GM21390 (cell line): ENCODE measurements at regions not wholly inside any gene's neighbourhood (a gene's known extent, or its start where the extent isn't known, plus 50 kb on each side); places are given as distances from the start of the nearest gene placed in this dataset.
"Not testable (repeated sequence)": the region's sequence is repeated elsewhere in the genome, so short reads cannot be mapped to it uniquely, and the experiment has no call there.

Experiments
- ATAC-seq: cut with Tn5 transposase; IDR thresholded peaks from one replicate; pipeline ENCODE4 v1.9.1; 2021; ENCODE audit not compliant: unreplicated experiment

GRCh38 chr17:27049104-27049784 is 244.7 kb upstream of the WSB1 start:
- no peak for ATAC-seq

- no peak for ATAC-seq
These were observed 228.3 kb upstream of the WSB1 start for GRCh38 chr17:27065588-27065987.

GRCh38 chr17:27066315-27066714 is 227.6 kb upstream of the WSB1 start:
- no peak for ATAC-seq

GRCh38 chr17:27069842-27070508 is 223.9 kb upstream of the WSB1 start:
- ATAC-seq, result no peak

GRCh38 chr17:27070836-27071235 is 223.1 kb upstream of the WSB1 start:
- no peak for ATAC-seq

- ATAC-seq, result no peak
These were observed 221.0 kb upstream of the WSB1 start for GRCh38 chr17:27072885-27073284.

- no peak for ATAC-seq
These were observed 217.1 kb upstream of the WSB1 start for GRCh38 chr17:27076814-27077213.

GRCh38 chr17:27078296-27078695 is 215.6 kb upstream of the WSB1 start:
- no peak for ATAC-seq

- no peak for ATAC-seq
These were observed 214.3 kb upstream of the WSB1 start for GRCh38 chr17:27079660-27080059.

- no peak for ATAC-seq
These were observed 212.8 kb upstream of the WSB1 start for GRCh38 chr17:27081002-27081638.

- ATAC-seq, result no peak
These were observed 211.7 kb upstream of the WSB1 start for GRCh38 chr17:27082023-27082774.

GRCh38 chr17:27082775-27083154 is 211.1 kb upstream of the WSB1 start:
- ATAC-seq, result no peak

GRCh38 chr17:27083408-27084185 is 210.3 kb upstream of the WSB1 start:
- ATAC-seq, result no peak

GRCh38 chr17:27085517-27085916 is 208.4 kb upstream of the WSB1 start:
- ATAC-seq, result no peak

- no peak for ATAC-seq
These were observed 207.4 kb upstream of the WSB1 start for GRCh38 chr17:27086526-27086925.

GRCh38 chr17:27087935-27088766 is 205.8 kb upstream of the WSB1 start:
- no peak for ATAC-seq

- no peak for ATAC-seq
These were observed 205.2 kb upstream of the WSB1 start for GRCh38 chr17:27088767-27089078.

- ATAC-seq, result not testable (repeated sequence)
These were observed 204.6 kb upstream of the WSB1 start for GRCh38 chr17:27089079-27089928.

- no peak for ATAC-seq
These were observed 204.0 kb upstream of the WSB1 start for GRCh38 chr17:27089929-27090247.
